Neural crest cell (in vitro differentiated cells): ENCODE measurements at regions not wholly inside any gene's neighbourhood (a gene's known extent, or its start where the extent isn't known, plus 50 kb on each side); places are given as distances from the start of the nearest gene placed in this dataset.

ENCODE experiments used
- DNase-seq: peaks from one replicate; pipeline ENCODE4 v3.0.0; 2021; ENCODE audit warnings: low read depth, mixed read lengths, low spot score
- H3K27ac Mint-ChIP-seq: one replicate; pipeline ENCODE4 v1.8.0; 2021; ENCODE audit warnings: mild to moderate bottlenecking, mixed read lengths; ENCODE audit not compliant: unreplicated experiment
- H3K27me3 Mint-ChIP-seq: 2 replicates; pipeline ENCODE4 v1.8.0; 2021; ENCODE audit warnings: low read depth, mild to moderate bottlenecking, mixed read lengths
- H3K36me3 Mint-ChIP-seq: 2 replicates; pipeline ENCODE4 v1.8.0; 2021; ENCODE audit warnings: low read depth, mild to moderate bottlenecking, mixed read lengths
- H3K4me1 Mint-ChIP-seq: 2 replicates; pipeline ENCODE4 v1.8.0; 2021; ENCODE audit warnings: mixed read lengths
- H3K4me3 Mint-ChIP-seq: one replicate; pipeline ENCODE4 v1.8.0; 2021; ENCODE audit warnings: mild to moderate bottlenecking, mixed read lengths
- H3K9me3 Mint-ChIP-seq: 2 replicates; pipeline ENCODE4 v1.8.0; 2021; ENCODE audit warnings: mixed read lengths
- TF ChIP-seq, protein P1 (sequence below): fragments of 200-600 bp; sonication (generic); conservative IDR thresholded peaks from 2 replicates; pipeline ENCODE4 v1.5.0; 2021; ENCODE audit warnings: antibody characterized with exemption, mild to moderate bottlenecking

DNA sequence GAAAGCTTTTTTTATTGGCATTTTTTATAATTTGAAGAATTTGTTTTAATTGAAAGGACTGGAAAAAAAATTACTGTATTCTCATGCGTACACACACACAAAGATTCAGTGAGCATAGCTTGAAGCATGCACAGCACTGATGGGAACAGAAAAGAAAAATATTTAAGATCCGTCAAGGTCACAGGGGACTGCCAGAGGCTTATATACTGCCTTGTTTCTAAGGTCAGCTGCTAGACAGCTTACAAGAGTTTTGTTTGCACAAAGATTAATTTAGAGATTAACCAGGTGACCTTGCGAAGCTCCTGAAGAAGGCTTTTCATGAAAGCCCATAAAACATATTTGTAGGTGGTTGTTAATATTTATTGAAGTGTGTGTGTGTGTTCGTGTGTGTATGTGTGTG, 396.3 kb downstream of the TRIB2 start:
- H3K9me3 Mint-ChIP-seq, result no peaks in the 10 kb centered on the region
- H3K27ac Mint-ChIP-seq, result no peak overlapping the region
- no peaks in the 10 kb centered on the region for H3K36me3 Mint-ChIP-seq
- H3K27me3 Mint-ChIP-seq, result no peaks in the 10 kb centered on the region
- TF ChIP-seq, protein P1, sequence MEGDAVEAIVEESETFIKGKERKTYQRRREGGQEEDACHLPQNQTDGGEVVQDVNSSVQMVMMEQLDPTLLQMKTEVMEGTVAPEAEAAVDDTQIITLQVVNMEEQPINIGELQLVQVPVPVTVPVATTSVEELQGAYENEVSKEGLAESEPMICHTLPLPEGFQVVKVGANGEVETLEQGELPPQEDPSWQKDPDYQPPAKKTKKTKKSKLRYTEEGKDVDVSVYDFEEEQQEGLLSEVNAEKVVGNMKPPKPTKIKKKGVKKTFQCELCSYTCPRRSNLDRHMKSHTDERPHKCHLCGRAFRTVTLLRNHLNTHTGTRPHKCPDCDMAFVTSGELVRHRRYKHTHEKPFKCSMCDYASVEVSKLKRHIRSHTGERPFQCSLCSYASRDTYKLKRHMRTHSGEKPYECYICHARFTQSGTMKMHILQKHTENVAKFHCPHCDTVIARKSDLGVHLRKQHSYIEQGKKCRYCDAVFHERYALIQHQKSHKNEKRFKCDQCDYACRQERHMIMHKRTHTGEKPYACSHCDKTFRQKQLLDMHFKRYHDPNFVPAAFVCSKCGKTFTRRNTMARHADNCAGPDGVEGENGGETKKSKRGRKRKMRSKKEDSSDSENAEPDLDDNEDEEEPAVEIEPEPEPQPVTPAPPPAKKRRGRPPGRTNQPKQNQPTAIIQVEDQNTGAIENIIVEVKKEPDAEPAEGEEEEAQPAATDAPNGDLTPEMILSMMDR, result no peak
- DNase-seq, result no peak
- H3K4me1 Mint-ChIP-seq, result peaks cover 24% of the 10 kb centered on the region
- no peak overlapping the region for H3K4me3 Mint-ChIP-seq

DNA sequence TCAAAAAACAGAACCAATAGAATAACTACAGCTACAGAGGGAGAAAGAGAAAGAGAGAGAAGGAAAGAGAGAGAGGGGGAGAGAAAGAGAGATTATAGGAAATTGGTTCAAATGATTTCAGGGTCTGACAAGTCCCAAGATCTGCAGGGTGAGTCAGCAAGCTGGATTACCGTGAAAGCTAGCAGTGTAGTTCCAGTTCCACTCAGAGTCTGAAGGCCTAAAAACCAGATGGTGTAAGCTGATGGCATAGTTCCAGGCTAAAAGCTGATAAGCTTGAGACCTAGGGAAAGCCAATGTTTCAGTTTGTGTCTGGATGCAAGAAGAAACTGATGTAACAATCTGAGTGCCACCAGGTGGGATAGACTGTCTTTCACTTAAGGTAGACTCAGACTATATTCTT, 397.7 kb downstream of the TRIB2 start:
- H3K27me3 Mint-ChIP-seq, result no peaks in the 10 kb centered on the region

DNA sequence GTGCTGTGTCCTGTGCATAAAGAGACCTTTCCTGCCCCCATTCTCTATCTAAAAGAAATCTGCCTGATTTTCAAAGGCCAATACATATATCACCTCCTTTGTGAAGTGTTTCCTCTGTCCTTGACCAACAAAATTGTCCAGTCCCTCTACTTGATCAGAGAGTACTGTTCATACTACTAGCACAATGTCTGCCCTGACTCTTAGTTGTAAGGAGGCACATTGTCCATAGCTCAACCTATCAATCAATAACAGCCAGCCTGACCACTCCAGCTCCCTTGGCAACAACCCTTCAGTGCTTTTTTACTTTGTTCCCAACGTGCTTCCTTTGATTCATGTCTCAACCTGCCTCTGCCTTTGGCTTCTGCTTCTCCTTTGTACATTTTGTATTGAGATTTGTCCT, 398.9 kb downstream of the TRIB2 start:
- Mint-ChIP-seq H3K36me3 (no peaks in the 10 kb centered on the region), H3K4me3 (no peak overlapping the region), H3K9me3 (no peaks in the 10 kb centered on the region), H3K4me1 (peaks cover 24% of the 10 kb centered on the region), H3K27me3 (no peaks in the 10 kb centered on the region), H3K27ac (peak overlapping the region; percentile 2)
- TF ChIP-seq, protein P1, result no peak
- DNase-seq, result no peak

More for the DNA sequence above, 397.7 kb downstream of the TRIB2 start:
- DNase-seq, result no peak
- Mint-ChIP-seq H3K36me3 (no peaks in the 10 kb centered on the region), H3K4me3 (no peak overlapping the region), H3K4me1 (peaks cover 24% of the 10 kb centered on the region), H3K27ac (no peak overlapping the region), H3K9me3 (no peaks in the 10 kb centered on the region)
- TF ChIP-seq, protein P1, result no peak

DNA sequence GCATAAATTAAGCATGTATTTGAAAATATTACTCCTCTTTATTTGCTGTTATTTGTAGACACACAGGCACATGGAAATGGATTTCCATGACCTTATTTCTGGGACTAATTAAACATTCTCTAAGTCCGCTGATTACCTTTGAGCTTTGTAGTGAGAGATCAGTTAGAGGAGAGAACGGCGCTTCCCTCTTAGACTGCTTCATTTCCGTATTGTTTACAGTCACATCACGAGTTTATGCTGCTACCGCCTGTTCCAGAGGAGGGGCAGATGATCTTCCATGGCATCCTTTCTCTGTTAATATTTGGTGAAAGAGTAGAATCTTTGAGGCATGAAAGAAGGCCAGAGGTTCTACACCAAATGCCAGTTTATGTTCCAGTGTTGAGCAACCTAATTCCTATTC, 404.4 kb downstream of the TRIB2 start:
- Mint-ChIP-seq H3K4me3 (no peak overlapping the region), H3K27me3 (no peaks in the 10 kb centered on the region), H3K4me1 (peaks cover 4% of the 10 kb centered on the region), H3K36me3 (no peaks in the 10 kb centered on the region), H3K9me3 (peaks cover 2% of the 10 kb centered on the region), H3K27ac (no peak overlapping the region)
- no peak for DNase-seq
- TF ChIP-seq, protein P1, result no peak

DNA sequence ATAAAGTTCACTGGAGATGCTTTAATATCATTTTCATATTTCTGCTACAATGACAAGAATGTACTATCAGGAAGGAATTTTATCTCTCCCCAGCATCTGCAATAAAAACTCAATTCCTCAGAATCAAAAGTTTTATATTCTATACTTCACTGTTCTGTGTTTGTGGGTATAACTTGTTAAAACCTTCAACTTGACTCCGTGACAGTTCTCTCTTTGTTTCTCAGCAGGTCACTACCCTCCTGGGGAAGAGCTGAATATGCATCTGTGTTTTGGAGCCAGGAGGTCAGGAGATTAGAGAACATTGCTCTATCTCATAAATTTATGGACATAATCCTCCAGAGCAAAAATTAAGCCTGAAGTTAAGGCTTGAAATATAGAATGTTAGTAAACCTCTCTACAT, 411.4 kb downstream of the TRIB2 start:
- TF ChIP-seq, protein P1, result no peak
- Mint-ChIP-seq H3K9me3 (peaks cover 6% of the 10 kb centered on the region), H3K27me3 (no peaks in the 10 kb centered on the region), H3K36me3 (no peaks in the 10 kb centered on the region), H3K4me3 (no peak overlapping the region), H3K4me1 (peaks cover 7% of the 10 kb centered on the region), H3K27ac (no peak overlapping the region)
- no peak for DNase-seq

DNA sequence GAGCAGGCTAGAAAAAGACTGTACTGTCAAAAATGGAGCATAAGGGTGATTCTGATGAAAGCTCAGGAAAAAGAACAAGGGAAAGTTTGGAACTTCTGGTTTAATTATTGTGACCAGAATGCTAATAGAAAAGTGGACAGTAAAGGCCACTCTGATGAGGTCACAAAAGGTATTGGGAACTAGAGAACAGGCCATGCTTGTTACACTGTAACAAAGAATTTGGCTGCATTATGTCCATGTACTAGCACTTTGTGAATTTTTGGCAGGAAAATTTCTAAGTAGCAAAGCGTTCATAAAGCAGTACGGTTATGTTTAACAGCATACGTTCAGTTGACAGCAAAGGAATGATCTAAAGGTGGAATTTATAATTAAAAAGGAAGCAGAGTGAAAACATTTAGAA, 418.6 kb downstream of the TRIB2 start:
- Mint-ChIP-seq H3K27ac (no peak overlapping the region), H3K9me3 (no peaks in the 10 kb centered on the region), H3K4me1 (peaks cover 8% of the 10 kb centered on the region), H3K27me3 (no peaks in the 10 kb centered on the region), H3K36me3 (no peaks in the 10 kb centered on the region), H3K4me3 (no peak overlapping the region)
- DNase-seq, result no peak
- TF ChIP-seq, protein P1, result no peak
